ENCODE measurements at regions not wholly inside any gene's neighbourhood (a gene's known extent, or its start where the extent isn't known, plus 50 kb on each side); places are given as distances from the start of the nearest gene placed in this dataset.
"Not testable (repeated sequence)": the region's sequence is repeated elsewhere in the genome, so short reads cannot be mapped to it uniquely, and the experiment has no call there.

GRCh38 chr5:90092734-90093133 is 316.8 kb downstream of the CETN3 start:
- H3K27ac ChIP-seq = no peak overlapping the region
- no peak for DNase-seq (ENCODE audit: low read depth, low spot score)

- no peak overlapping the region for H3K27ac ChIP-seq
- no peak for DNase-seq (ENCODE audit: low read depth, low spot score)
Observed at GRCh38 chr5:90084342-90084741, 325.2 kb downstream of the CETN3 start.

GRCh38 chr5:90073026-90073570 is 336.5 kb downstream of the CETN3 start:
- H3K27ac ChIP-seq; DNase-seq (ENCODE audit: low read depth, low spot score): not testable (repeated sequence)

GRCh38 chr5:90071656-90072055 is 337.9 kb downstream of the CETN3 start:
- no peak overlapping the region for H3K27ac ChIP-seq
- no peak for DNase-seq (ENCODE audit: low read depth, low spot score)

- no peak overlapping the region for H3K27ac ChIP-seq
Observed at GRCh38 chr5:90071066-90071465, 338.5 kb downstream of the CETN3 start.

GRCh38 chr5:90066920-90067319 is 342.6 kb downstream of the CETN3 start:
- DNase-seq (ENCODE audit: low read depth, low spot score) = no peak
- H3K27ac ChIP-seq = no peak overlapping the region

More at GRCh38 chr5:90071066-90071465, 338.5 kb downstream of the CETN3 start:
- DNase-seq (ENCODE audit: low read depth, low spot score) = no peak

GRCh38 chr5:90056911-90057705 is 352.4 kb downstream of the CETN3 start:
- no peak overlapping the region for H3K27ac ChIP-seq
- DNase-seq (ENCODE audit: low read depth, low spot score) = no peak

GRCh38 chr5:90055831-90056328 is 353.7 kb downstream of the CETN3 start:
- H3K27ac ChIP-seq = peak overlapping the region; percentile 24
- DNase-seq (ENCODE audit: low read depth, low spot score) = no peak

GRCh38 chr5:90054612-90055011 is 354.9 kb downstream of the CETN3 start:
- no peak overlapping the region for H3K27ac ChIP-seq
- DNase-seq (ENCODE audit: low read depth, low spot score) = no peak

GRCh38 chr5:90051756-90052155 is 357.8 kb downstream of the CETN3 start:
- no peak overlapping the region for H3K27ac ChIP-seq
- DNase-seq (ENCODE audit: low read depth, low spot score) = no peak

GRCh38 chr5:90050103-90050502 is 359.5 kb downstream of the CETN3 start:
- peak; percentile 27 for DNase-seq (ENCODE audit: low read depth, low spot score)

GRCh38 chr5:90047113-90047512 is 362.4 kb downstream of the CETN3 start:
- no peak overlapping the region for H3K27ac ChIP-seq
- DNase-seq (ENCODE audit: low read depth, low spot score) = no peak

More at GRCh38 chr5:90050103-90050502, 359.5 kb downstream of the CETN3 start:
- H3K27ac ChIP-seq = no peak overlapping the region

- not testable (repeated sequence) for DNase-seq (ENCODE audit: low read depth, low spot score); H3K27ac ChIP-seq
Observed at GRCh38 chr5:90040082-90040481, 369.5 kb downstream of the CETN3 start.

GRCh38 chr5:90037646-90038045 is 371.9 kb downstream of the CETN3 start:
- H3K27ac ChIP-seq = no peak overlapping the region
- DNase-seq (ENCODE audit: low read depth, low spot score) = no peak

GRCh38 chr5:90022711-90023053 is 386.9 kb downstream of the CETN3 start:
- DNase-seq (ENCODE audit: low read depth, low spot score) = no peak
- H3K27ac ChIP-seq = no peak overlapping the region

- DNase-seq (ENCODE audit: low read depth, low spot score) = no peak
- H3K27ac ChIP-seq = no peak overlapping the region
Observed at GRCh38 chr5:90022002-90022710, 387.4 kb downstream of the CETN3 start.

GRCh38 chr5:90020575-90021538 is 388.7 kb downstream of the CETN3 start:
- peak; percentile 85 for DNase-seq (ENCODE audit: low read depth, low spot score)
- no peak overlapping the region for H3K27ac ChIP-seq

- DNase-seq (ENCODE audit: low read depth, low spot score) = no peak
Observed at GRCh38 chr5:90017239-90017638, 392.3 kb downstream of the CETN3 start.

GRCh38 chr5:90015584-90016018 is 394.0 kb downstream of the CETN3 start:
- H3K27ac ChIP-seq = no peak overlapping the region
- DNase-seq (ENCODE audit: low read depth, low spot score) = no peak

More at GRCh38 chr5:90017239-90017638, 392.3 kb downstream of the CETN3 start:
- H3K27ac ChIP-seq = no peak overlapping the region

GRCh38 chr5:90014420-90014819 is 395.1 kb downstream of the CETN3 start:
- DNase-seq (ENCODE audit: low read depth, low spot score) = no peak

More at GRCh38 chr5:90014420-90014819, 395.1 kb downstream of the CETN3 start:
- H3K27ac ChIP-seq = no peak overlapping the region
